ENCODE measurements at regions not wholly inside any gene's neighbourhood (a gene's known extent, or its start where the extent isn't known, plus 50 kb on each side); places are given as distances from the start of the nearest gene placed in this dataset.
"Not testable (repeated sequence)": the region's sequence is repeated elsewhere in the genome, so short reads cannot be mapped to it uniquely, and the experiment has no call there.

GRCh38 chr17:73850426-73850825, 206.2 kb upstream of the SDK2 start:
- 88% methylated on average over 3 of the region's 3 CpGs for WGBS
- Histone ChIP-seq H3K9me3 (ENCODE audit: control insufficient read depth in 2 of 2, insufficient read depth in 1 of 2, low read length in 1 of 2) (peaks cover 0 to 10% of the 10 kb centered on the region in 2 donors), H3K4me1 (ENCODE audit: control insufficient read depth in 2 of 2, insufficient read depth in 2 of 2, low read length in 2 of 2) (no peaks in the 10 kb centered on the region)

GRCh38 chr17:73851091-73851490, 206.8 kb upstream of the SDK2 start:
- WGBS = 16% methylated on average over 2 of the region's 2 CpGs
- Histone ChIP-seq H3K27me3 (ENCODE audit: control insufficient read depth in 2 of 2, insufficient read depth in 1 of 2, low read length in 1 of 2) (no peaks in the 10 kb centered on the region), H3K36me3 (ENCODE audit: control insufficient read depth in 2 of 2, insufficient read depth in 2 of 2, low read length in 1 of 2) (no peaks in the 10 kb centered on the region), H3K4me1 (ENCODE audit: control insufficient read depth in 2 of 2, insufficient read depth in 2 of 2, low read length in 2 of 2) (no peaks in the 10 kb centered on the region), H3K27ac (ENCODE audit: low read depth in 1 of 2, low read length in 1 of 2) (no peak overlapping the region), H3K4me3 (ENCODE audit: low read length in 2 of 2) (no peak overlapping the region), H3K9me3 (ENCODE audit: control insufficient read depth in 2 of 2, insufficient read depth in 1 of 2, low read length in 1 of 2) (peaks cover 0 to 10% of the 10 kb centered on the region in 2 donors)
- DNase-seq (ENCODE audit: low read depth in 6 of 9, low spot score in 9 of 9) = no peak

More at GRCh38 chr17:73850426-73850825, 206.2 kb upstream of the SDK2 start:
- H3K36me3 ChIP-seq (ENCODE audit: control insufficient read depth in 2 of 2, insufficient read depth in 2 of 2, low read length in 1 of 2) = no peaks in the 10 kb centered on the region
- no peaks in the 10 kb centered on the region for H3K27me3 ChIP-seq (ENCODE audit: control insufficient read depth in 2 of 2, insufficient read depth in 1 of 2, low read length in 1 of 2)
- no peak overlapping the region for H3K27ac ChIP-seq (ENCODE audit: low read depth in 1 of 2, low read length in 1 of 2)
- DNase-seq (ENCODE audit: low read depth in 6 of 9, low spot score in 9 of 9) = no peak
- no peak overlapping the region for H3K4me3 ChIP-seq (ENCODE audit: low read length in 2 of 2)

GRCh38 chr17:73851921-73852320, 207.7 kb upstream of the SDK2 start:
- H3K36me3 ChIP-seq (ENCODE audit: control insufficient read depth in 2 of 2, insufficient read depth in 2 of 2, low read length in 1 of 2) = no peaks in the 10 kb centered on the region
- no peaks in the 10 kb centered on the region for H3K4me1 ChIP-seq (ENCODE audit: control insufficient read depth in 2 of 2, insufficient read depth in 2 of 2, low read length in 2 of 2)
- no peak overlapping the region for H3K4me3 ChIP-seq (ENCODE audit: low read length in 2 of 2)
- 99% methylated on average over 2 of the region's 2 CpGs for WGBS
- no peak for DNase-seq (ENCODE audit: low read depth in 6 of 9, low spot score in 9 of 9)
- H3K27me3 ChIP-seq (ENCODE audit: control insufficient read depth in 2 of 2, insufficient read depth in 1 of 2, low read length in 1 of 2) = no peaks in the 10 kb centered on the region
- peaks cover 0 to 10% of the 10 kb centered on the region in 2 donors for H3K9me3 ChIP-seq (ENCODE audit: control insufficient read depth in 2 of 2, insufficient read depth in 1 of 2, low read length in 1 of 2)
- no peak overlapping the region for H3K27ac ChIP-seq (ENCODE audit: low read depth in 1 of 2, low read length in 1 of 2)

GRCh38 chr17:73855720-73856333, 211.6 kb upstream of the SDK2 start:
- H3K27ac ChIP-seq (ENCODE audit: low read depth in 1 of 2, low read length in 1 of 2) = no peak overlapping the region
- no peaks in the 10 kb centered on the region for H3K36me3 ChIP-seq (ENCODE audit: control insufficient read depth in 2 of 2, insufficient read depth in 2 of 2, low read length in 1 of 2)
- no peaks in the 10 kb centered on the region for H3K4me1 ChIP-seq (ENCODE audit: control insufficient read depth in 2 of 2, insufficient read depth in 2 of 2, low read length in 2 of 2)
- DNase-seq (ENCODE audit: low read depth in 6 of 9, low spot score in 9 of 9) = no peak
- H3K4me3 ChIP-seq (ENCODE audit: low read length in 2 of 2) = no peak overlapping the region
- WGBS = 94% methylated on average over 15 of the region's 15 CpGs
- H3K27me3 ChIP-seq (ENCODE audit: control insufficient read depth in 2 of 2, insufficient read depth in 1 of 2, low read length in 1 of 2) = peaks cover 0 to 3% of the 10 kb centered on the region in 2 donors
- H3K9me3 ChIP-seq (ENCODE audit: control insufficient read depth in 2 of 2, insufficient read depth in 1 of 2, low read length in 1 of 2) = peaks cover 0 to 10% of the 10 kb centered on the region in 2 donors

GRCh38 chr17:73856556-73856955, 212.3 kb upstream of the SDK2 start:
- Histone ChIP-seq H3K36me3 (ENCODE audit: control insufficient read depth in 2 of 2, insufficient read depth in 2 of 2, low read length in 1 of 2) (no peaks in the 10 kb centered on the region), H3K9me3 (ENCODE audit: control insufficient read depth in 2 of 2, insufficient read depth in 1 of 2, low read length in 1 of 2) (peaks cover 0 to 10% of the 10 kb centered on the region in 2 donors), H3K4me3 (ENCODE audit: low read length in 2 of 2) (no peak overlapping the region), H3K27ac (ENCODE audit: low read depth in 1 of 2, low read length in 1 of 2) (no peak overlapping the region), H3K27me3 (ENCODE audit: control insufficient read depth in 2 of 2, insufficient read depth in 1 of 2, low read length in 1 of 2) (peaks cover 0 to 3% of the 10 kb centered on the region in 2 donors), H3K4me1 (ENCODE audit: control insufficient read depth in 2 of 2, insufficient read depth in 2 of 2, low read length in 2 of 2) (no peaks in the 10 kb centered on the region)
- WGBS = 92% methylated on average over 11 of the region's 11 CpGs
- DNase-seq (ENCODE audit: low read depth in 6 of 9, low spot score in 9 of 9) = no peak

- not testable (repeated sequence) for H3K27me3 ChIP-seq (ENCODE audit: control insufficient read depth in 2 of 2, insufficient read depth in 1 of 2, low read length in 1 of 2); DNase-seq (ENCODE audit: low read depth in 6 of 9, low spot score in 9 of 9); H3K4me1 ChIP-seq (ENCODE audit: control insufficient read depth in 2 of 2, insufficient read depth in 2 of 2, low read length in 2 of 2); H3K9me3 ChIP-seq (ENCODE audit: control insufficient read depth in 2 of 2, insufficient read depth in 1 of 2, low read length in 1 of 2); H3K27ac ChIP-seq (ENCODE audit: low read depth in 1 of 2, low read length in 1 of 2); H3K36me3 ChIP-seq (ENCODE audit: control insufficient read depth in 2 of 2, insufficient read depth in 2 of 2, low read length in 1 of 2); H3K4me3 ChIP-seq (ENCODE audit: low read length in 2 of 2)
- WGBS = 100% methylated on average over 1 of the region's 1 CpG
These were observed 215.3 kb upstream of the SDK2 start for GRCh38 chr17:73859439-73860008.

GRCh38 chr17:73861543-73861942, 217.3 kb upstream of the SDK2 start:
- Histone ChIP-seq H3K4me3 (ENCODE audit: low read length in 2 of 2) (no peak overlapping the region), H3K36me3 (ENCODE audit: control insufficient read depth in 2 of 2, insufficient read depth in 2 of 2, low read length in 1 of 2) (no peaks in the 10 kb centered on the region), H3K4me1 (ENCODE audit: control insufficient read depth in 2 of 2, insufficient read depth in 2 of 2, low read length in 2 of 2) (no peaks in the 10 kb centered on the region), H3K27ac (ENCODE audit: low read depth in 1 of 2, low read length in 1 of 2) (no peak overlapping the region), H3K27me3 (ENCODE audit: control insufficient read depth in 2 of 2, insufficient read depth in 1 of 2, low read length in 1 of 2) (peaks cover 0 to 3% of the 10 kb centered on the region in 2 donors), H3K9me3 (ENCODE audit: control insufficient read depth in 2 of 2, insufficient read depth in 1 of 2, low read length in 1 of 2) (no peaks in the 10 kb centered on the region)
- DNase-seq (ENCODE audit: low read depth in 6 of 9, low spot score in 9 of 9) = no peak
- WGBS = 96% methylated on average over 3 of the region's 3 CpGs

- H3K27ac ChIP-seq (ENCODE audit: low read depth in 1 of 2, low read length in 1 of 2) = no peak overlapping the region
- H3K9me3 ChIP-seq (ENCODE audit: control insufficient read depth in 2 of 2, insufficient read depth in 1 of 2, low read length in 1 of 2) = no peaks in the 10 kb centered on the region
- H3K4me3 ChIP-seq (ENCODE audit: low read length in 2 of 2) = no peak overlapping the region
- 95% methylated on average over 18 of the region's 18 CpGs for WGBS
- no peaks in the 10 kb centered on the region for H3K4me1 ChIP-seq (ENCODE audit: control insufficient read depth in 2 of 2, insufficient read depth in 2 of 2, low read length in 2 of 2)
- DNase-seq (ENCODE audit: low read depth in 6 of 9, low spot score in 9 of 9) = no peak
- no peaks in the 10 kb centered on the region for H3K36me3 ChIP-seq (ENCODE audit: control insufficient read depth in 2 of 2, insufficient read depth in 2 of 2, low read length in 1 of 2)
- no peaks in the 10 kb centered on the region for H3K27me3 ChIP-seq (ENCODE audit: control insufficient read depth in 2 of 2, insufficient read depth in 1 of 2, low read length in 1 of 2)
These were observed 219.7 kb upstream of the SDK2 start for GRCh38 chr17:73863761-73864535.

- Histone ChIP-seq H3K27ac (ENCODE audit: low read depth in 1 of 2, low read length in 1 of 2) (no peak overlapping the region), H3K4me1 (ENCODE audit: control insufficient read depth in 2 of 2, insufficient read depth in 2 of 2, low read length in 2 of 2) (no peaks in the 10 kb centered on the region), H3K4me3 (ENCODE audit: low read length in 2 of 2) (no peak overlapping the region), H3K36me3 (ENCODE audit: control insufficient read depth in 2 of 2, insufficient read depth in 2 of 2, low read length in 1 of 2) (no peaks in the 10 kb centered on the region), H3K9me3 (ENCODE audit: control insufficient read depth in 2 of 2, insufficient read depth in 1 of 2, low read length in 1 of 2) (no peaks in the 10 kb centered on the region), H3K27me3 (ENCODE audit: control insufficient read depth in 2 of 2, insufficient read depth in 1 of 2, low read length in 1 of 2) (no peaks in the 10 kb centered on the region)
- DNase-seq (ENCODE audit: low read depth in 6 of 9, low spot score in 9 of 9) = no peak
- WGBS = 93% methylated on average over 12 of the region's 12 CpGs
These were observed 221.6 kb upstream of the SDK2 start for GRCh38 chr17:73865831-73866230.

All from thymus (tissue), 11 donors.